ENCODE measurements at regions not wholly inside any gene's neighbourhood (a gene's known extent, or its start where the extent isn't known, plus 50 kb on each side); places are given as distances from the start of the nearest gene placed in this dataset.

DNA sequence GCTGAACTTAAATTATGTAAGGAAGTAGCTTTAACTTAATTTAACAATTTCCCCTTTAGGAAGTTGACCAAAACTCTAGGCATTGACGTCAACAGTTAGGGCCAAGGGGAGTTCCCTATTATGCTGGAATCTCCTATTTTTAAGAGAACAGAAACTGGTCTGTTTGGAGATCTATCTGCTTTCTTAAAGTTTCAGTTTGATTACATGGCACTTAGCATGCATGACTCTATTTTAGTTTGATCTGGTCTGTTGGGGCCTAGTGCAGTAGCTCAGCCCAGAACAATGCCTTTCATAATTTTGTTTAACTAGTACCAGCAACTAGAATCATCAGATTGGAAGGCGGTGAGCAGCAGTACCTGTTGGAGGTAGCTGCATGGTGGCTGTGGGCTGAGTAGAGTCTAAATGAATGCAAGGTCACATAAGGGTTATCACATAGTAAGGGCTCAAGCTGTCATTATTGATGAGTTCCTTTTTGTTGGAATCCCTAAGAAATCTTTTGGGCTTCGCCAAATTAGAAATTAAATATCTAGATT, 60.5 kb upstream of the ZNG1B start:
- no peak for TF ChIP-seq CTCF (IDR thresholded peaks at IDR 0.05; ENCODE audit: low read depth, low read length, poor library complexity, severe bottlenecking)
- TF ChIP-seq EZH2phosphoT487 (IDR thresholded peaks at IDR 0.05; ENCODE audit: borderline replicate concordance, low read length): no peak

All from DOHH2 (cell line).